ENCODE measurements at regions not wholly inside any gene's neighbourhood (a gene's known extent, or its start where the extent isn't known, plus 50 kb on each side); places are given as distances from the start of the nearest gene placed in this dataset.

GRCh38 chr21:27326301-27326700, 359.4 kb upstream of the ADAMTS5 start:
- H3K9me3 ChIP-seq (ENCODE audit: control insufficient read depth, low read depth, low read length), result no peaks in the 10 kb centered on the region
- dilution Hi-C loops (cut with MboI; ENCODE audit: extremely low pct_ligation_motif_present, low sequenced_read_pairs), result no loop called here
- no peak overlapping the region for H3K9ac ChIP-seq (ENCODE audit: control insufficient read depth, extremely low read depth, insufficient read depth, low read length)
- TF ChIP-seq EZH2 (IDR thresholded peaks at IDR 0.05; ENCODE audit: low read length), result no peak
- TF ChIP-seq, protein P1, sequence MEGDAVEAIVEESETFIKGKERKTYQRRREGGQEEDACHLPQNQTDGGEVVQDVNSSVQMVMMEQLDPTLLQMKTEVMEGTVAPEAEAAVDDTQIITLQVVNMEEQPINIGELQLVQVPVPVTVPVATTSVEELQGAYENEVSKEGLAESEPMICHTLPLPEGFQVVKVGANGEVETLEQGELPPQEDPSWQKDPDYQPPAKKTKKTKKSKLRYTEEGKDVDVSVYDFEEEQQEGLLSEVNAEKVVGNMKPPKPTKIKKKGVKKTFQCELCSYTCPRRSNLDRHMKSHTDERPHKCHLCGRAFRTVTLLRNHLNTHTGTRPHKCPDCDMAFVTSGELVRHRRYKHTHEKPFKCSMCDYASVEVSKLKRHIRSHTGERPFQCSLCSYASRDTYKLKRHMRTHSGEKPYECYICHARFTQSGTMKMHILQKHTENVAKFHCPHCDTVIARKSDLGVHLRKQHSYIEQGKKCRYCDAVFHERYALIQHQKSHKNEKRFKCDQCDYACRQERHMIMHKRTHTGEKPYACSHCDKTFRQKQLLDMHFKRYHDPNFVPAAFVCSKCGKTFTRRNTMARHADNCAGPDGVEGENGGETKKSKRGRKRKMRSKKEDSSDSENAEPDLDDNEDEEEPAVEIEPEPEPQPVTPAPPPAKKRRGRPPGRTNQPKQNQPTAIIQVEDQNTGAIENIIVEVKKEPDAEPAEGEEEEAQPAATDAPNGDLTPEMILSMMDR (optimal IDR thresholded peaks at IDR 0.05 in 1 of 3, IDR thresholded peaks at IDR 0.05 in 1 of 3, conservative IDR thresholded peaks at IDR 0.05 in 1 of 3; ENCODE audit: extremely low read depth in 1 of 3, insufficient read depth in 2 of 3, low read length in 3 of 3), result no peak
- H3K79me2 ChIP-seq (ENCODE audit: control insufficient read depth, insufficient read depth, low read length), result no peaks in the 10 kb centered on the region
- no peak overlapping the region for H3K4me3 ChIP-seq (ENCODE audit: control insufficient read depth in 2 of 3, extremely low read depth in 1 of 3, insufficient read depth in 2 of 3, low read depth in 1 of 3, low read length in 3 of 3)
- H3K4me2 ChIP-seq (ENCODE audit: control insufficient read depth, extremely low read depth, insufficient read depth, low read depth, low read length), result no peak overlapping the region
- H3K9me1 ChIP-seq (ENCODE audit: control insufficient read depth, extremely low read depth, insufficient read depth, low read length), result no peaks in the 10 kb centered on the region
- H3K27me3 ChIP-seq (ENCODE audit: control insufficient read depth, extremely low read depth, insufficient read depth, low read length), result no peaks in the 10 kb centered on the region
- no peaks in the 10 kb centered on the region for H3K4me1 ChIP-seq (ENCODE audit: control insufficient read depth, extremely low read depth, insufficient read depth, low read length)
- H4K20me1 ChIP-seq (ENCODE audit: control insufficient read depth, extremely low read depth, insufficient read depth, low read length), result no peaks in the 10 kb centered on the region
- no peak for FAIRE-seq
- no peaks in the 10 kb centered on the region for H3K36me3 ChIP-seq (ENCODE audit: control insufficient read depth in 2 of 2, extremely low read depth in 1 of 2, insufficient read depth in 2 of 2, low read length in 2 of 2)
- no peak overlapping the region for H2AFZ ChIP-seq (ENCODE audit: control insufficient read depth, low read length)
- no peak overlapping the region for H3K27ac ChIP-seq (ENCODE audit: control insufficient read depth, insufficient read depth, low read length)
- DNase-seq (ENCODE audit: low read depth, low spot score), result no peak

GRCh38 chr21:27323331-27323730, 356.4 kb upstream of the ADAMTS5 start:
- no peak overlapping the region for H3K9ac ChIP-seq (ENCODE audit: control insufficient read depth, extremely low read depth, insufficient read depth, low read length)
- no peaks in the 10 kb centered on the region for H3K4me1 ChIP-seq (ENCODE audit: control insufficient read depth, extremely low read depth, insufficient read depth, low read length)
- no peaks in the 10 kb centered on the region for H3K9me3 ChIP-seq (ENCODE audit: control insufficient read depth, low read depth, low read length)
- H3K27ac ChIP-seq (ENCODE audit: control insufficient read depth, insufficient read depth, low read length), result no peak overlapping the region
- no peaks in the 10 kb centered on the region for H3K9me1 ChIP-seq (ENCODE audit: control insufficient read depth, extremely low read depth, insufficient read depth, low read length)
- no peak overlapping the region for H2AFZ ChIP-seq (ENCODE audit: control insufficient read depth, low read length)
- dilution Hi-C loops (cut with MboI; ENCODE audit: extremely low pct_ligation_motif_present, low sequenced_read_pairs), result no loop called here
- DNase-seq (ENCODE audit: low read depth, low spot score) (no peak), FAIRE-seq (no peak)
- H3K79me2 ChIP-seq (ENCODE audit: control insufficient read depth, insufficient read depth, low read length), result no peaks in the 10 kb centered on the region
- no peak overlapping the region for H3K4me2 ChIP-seq (ENCODE audit: control insufficient read depth, extremely low read depth, insufficient read depth, low read depth, low read length)
- H3K36me3 ChIP-seq (ENCODE audit: control insufficient read depth in 2 of 2, extremely low read depth in 1 of 2, insufficient read depth in 2 of 2, low read length in 2 of 2), result no peaks in the 10 kb centered on the region
- TF ChIP-seq EZH2 (IDR thresholded peaks at IDR 0.05; ENCODE audit: low read length), result no peak
- TF ChIP-seq, protein P1 (optimal IDR thresholded peaks at IDR 0.05 in 1 of 3, IDR thresholded peaks at IDR 0.05 in 1 of 3, conservative IDR thresholded peaks at IDR 0.05 in 1 of 3; ENCODE audit: extremely low read depth in 1 of 3, insufficient read depth in 2 of 3, low read length in 3 of 3), result no peak
- H3K4me3 ChIP-seq (ENCODE audit: control insufficient read depth in 2 of 3, extremely low read depth in 1 of 3, insufficient read depth in 2 of 3, low read depth in 1 of 3, low read length in 3 of 3), result no peak overlapping the region
- no peaks in the 10 kb centered on the region for H4K20me1 ChIP-seq (ENCODE audit: control insufficient read depth, extremely low read depth, insufficient read depth, low read length)
- no peaks in the 10 kb centered on the region for H3K27me3 ChIP-seq (ENCODE audit: control insufficient read depth, extremely low read depth, insufficient read depth, low read length)
